ENCODE measurements at regions not wholly inside any gene's neighbourhood (a gene's known extent, or its start where the extent isn't known, plus 50 kb on each side); places are given as distances from the start of the nearest gene placed in this dataset.

DNA sequence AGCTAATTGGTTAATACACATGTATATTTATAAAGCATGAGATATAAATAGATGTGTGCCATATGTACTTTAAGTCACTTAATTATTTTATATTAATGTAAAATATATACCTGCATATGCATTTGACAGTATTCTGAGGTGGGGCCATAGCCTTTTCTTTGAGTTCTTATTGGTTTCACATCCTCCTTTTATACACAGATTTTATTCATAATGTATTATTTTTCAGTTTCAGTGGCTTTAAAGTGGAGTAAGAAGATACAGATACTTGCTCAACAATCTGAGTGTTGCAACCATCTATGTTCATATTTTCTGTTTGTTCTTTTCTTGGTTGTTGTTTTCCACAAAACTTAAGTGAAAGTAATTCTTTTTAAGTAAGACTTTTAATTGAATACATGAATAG is 436.5 kb downstream of the RND3 start:
- ATAC-seq: no peak
- TF ChIP-seq POU6F1 (CRISPR knock-in tag; IDR thresholded peaks at IDR 0.05; ENCODE audit: borderline replicate concordance, low read depth): no peak
- TF ChIP-seq, protein P1, sequence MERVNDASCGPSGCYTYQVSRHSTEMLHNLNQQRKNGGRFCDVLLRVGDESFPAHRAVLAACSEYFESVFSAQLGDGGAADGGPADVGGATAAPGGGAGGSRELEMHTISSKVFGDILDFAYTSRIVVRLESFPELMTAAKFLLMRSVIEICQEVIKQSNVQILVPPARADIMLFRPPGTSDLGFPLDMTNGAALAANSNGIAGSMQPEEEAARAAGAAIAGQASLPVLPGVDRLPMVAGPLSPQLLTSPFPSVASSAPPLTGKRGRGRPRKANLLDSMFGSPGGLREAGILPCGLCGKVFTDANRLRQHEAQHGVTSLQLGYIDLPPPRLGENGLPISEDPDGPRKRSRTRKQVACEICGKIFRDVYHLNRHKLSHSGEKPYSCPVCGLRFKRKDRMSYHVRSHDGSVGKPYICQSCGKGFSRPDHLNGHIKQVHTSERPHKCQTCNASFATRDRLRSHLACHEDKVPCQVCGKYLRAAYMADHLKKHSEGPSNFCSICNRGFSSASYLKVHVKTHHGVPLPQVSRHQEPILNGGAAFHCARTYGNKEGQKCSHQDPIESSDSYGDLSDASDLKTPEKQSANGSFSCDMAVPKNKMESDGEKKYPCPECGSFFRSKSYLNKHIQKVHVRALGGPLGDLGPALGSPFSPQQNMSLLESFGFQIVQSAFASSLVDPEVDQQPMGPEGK (CRISPR knock-in tag; IDR thresholded peaks at IDR 0.05; ENCODE audit: borderline replicate concordance): no peak
- no peak for TF ChIP-seq ZC3H10 (CRISPR knock-in tag; IDR thresholded peaks at IDR 0.05)
- no peak for TF ChIP-seq OSR1 (CRISPR knock-in tag; IDR thresholded peaks at IDR 0.05)
- TF ChIP-seq ZFP3 (CRISPR knock-in tag; IDR thresholded peaks at IDR 0.05): no peak
- TF ChIP-seq TSHZ2 (CRISPR knock-in tag; IDR thresholded peaks at IDR 0.05): no peak
- TF ChIP-seq ISL1 (CRISPR knock-in tag; IDR thresholded peaks at IDR 0.05): no peak
- TF ChIP-seq CREB5 (CRISPR knock-in tag; IDR thresholded peaks at IDR 0.05; ENCODE audit: low read depth): no peak
- TF ChIP-seq ZNF565 (CRISPR knock-in tag; conservative IDR thresholded peaks at IDR 0.05; ENCODE audit: low read depth): no peak
- TF ChIP-seq ESRRG (CRISPR knock-in tag; IDR thresholded peaks at IDR 0.05): no peak
- TF ChIP-seq ZNF70 (CRISPR knock-in tag; IDR thresholded peaks at IDR 0.05): no peak
- TF ChIP-seq GLIS3 (CRISPR knock-in tag; IDR thresholded peaks at IDR 0.05): no peak
- TF ChIP-seq PPARA (CRISPR knock-in tag; IDR thresholded peaks at IDR 0.05; ENCODE audit: borderline replicate concordance): no peak

DNA sequence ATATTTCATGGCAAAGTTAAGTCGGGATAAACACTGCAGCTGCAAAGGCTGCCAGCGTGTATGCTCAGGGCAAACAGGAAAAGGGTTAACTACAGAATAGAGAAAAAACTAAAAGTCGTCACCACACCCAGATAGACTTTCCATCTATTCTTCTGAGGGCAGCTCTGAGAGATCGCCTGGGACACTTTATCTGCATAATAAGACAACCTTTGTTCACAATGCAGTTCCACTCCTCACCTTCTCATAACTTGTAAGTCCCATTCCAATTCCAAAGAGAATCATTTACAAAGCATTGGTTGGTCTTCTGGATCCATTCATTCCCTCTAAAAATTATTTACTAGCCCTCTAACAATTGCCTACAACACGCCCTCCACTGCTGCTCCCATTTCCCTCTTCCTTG is 437.4 kb downstream of the RND3 start:
- no peak for TF ChIP-seq ESRRG (CRISPR knock-in tag; IDR thresholded peaks at IDR 0.05)
- ATAC-seq: no peak

DNA sequence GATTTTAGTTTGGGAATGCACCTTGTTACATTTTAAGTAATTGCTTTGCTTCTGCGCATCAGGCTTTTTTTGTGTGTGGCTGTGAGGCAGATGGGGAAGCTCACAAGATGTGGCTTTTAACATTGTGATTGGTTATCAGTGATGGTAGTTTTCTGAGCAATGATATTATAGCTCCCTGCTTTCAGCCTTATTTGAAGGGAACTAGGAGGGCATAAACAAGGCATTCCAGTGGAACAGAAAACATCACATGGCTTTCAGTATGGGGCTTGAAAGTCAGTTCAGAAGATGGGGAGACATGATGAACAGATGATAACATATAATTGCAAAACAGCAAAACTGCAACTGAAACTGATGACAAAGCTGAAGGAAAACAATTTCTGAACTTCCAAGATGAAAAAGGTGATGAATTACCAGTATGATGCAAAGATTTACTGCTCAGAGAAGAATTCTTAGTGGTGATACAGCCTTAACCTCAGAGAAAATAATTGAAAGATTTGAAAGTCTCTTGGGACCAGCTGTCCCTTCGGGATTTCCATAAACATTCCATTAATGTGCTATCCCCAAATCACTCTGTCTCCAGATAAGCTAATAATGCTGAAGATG is 439.7 kb downstream of the RND3 start:
- ATAC-seq: no peak
- TF ChIP-seq ISL1 (CRISPR knock-in tag; IDR thresholded peaks at IDR 0.05): peak; percentile 69
- no peak for TF ChIP-seq BACH2 (CRISPR knock-in tag; IDR thresholded peaks at IDR 0.05; ENCODE audit: borderline replicate concordance)

- no peak for ATAC-seq
- TF ChIP-seq, protein P2, sequence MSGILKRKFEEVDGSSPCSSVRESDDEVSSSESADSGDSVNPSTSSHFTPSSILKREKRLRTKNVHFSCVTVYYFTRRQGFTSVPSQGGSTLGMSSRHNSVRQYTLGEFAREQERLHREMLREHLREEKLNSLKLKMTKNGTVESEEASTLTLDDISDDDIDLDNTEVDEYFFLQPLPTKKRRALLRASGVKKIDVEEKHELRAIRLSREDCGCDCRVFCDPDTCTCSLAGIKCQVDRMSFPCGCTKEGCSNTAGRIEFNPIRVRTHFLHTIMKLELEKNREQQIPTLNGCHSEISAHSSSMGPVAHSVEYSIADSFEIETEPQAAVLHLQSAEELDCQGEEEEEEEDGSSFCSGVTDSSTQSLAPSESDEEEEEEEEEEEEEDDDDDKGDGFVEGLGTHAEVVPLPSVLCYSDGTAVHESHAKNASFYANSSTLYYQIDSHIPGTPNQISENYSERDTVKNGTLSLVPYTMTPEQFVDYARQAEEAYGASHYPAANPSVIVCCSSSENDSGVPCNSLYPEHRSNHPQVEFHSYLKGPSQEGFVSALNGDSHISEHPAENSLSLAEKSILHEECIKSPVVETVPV (CRISPR knock-in tag; IDR thresholded peaks at IDR 0.05): no peak
- TF ChIP-seq ZNF70 (CRISPR knock-in tag; IDR thresholded peaks at IDR 0.05) (no peak), ZC3H10 (CRISPR knock-in tag; IDR thresholded peaks at IDR 0.05) (no peak), ZFP3 (CRISPR knock-in tag; IDR thresholded peaks at IDR 0.05) (no peak), CREB5 (CRISPR knock-in tag; IDR thresholded peaks at IDR 0.05; ENCODE audit: low read depth) (no peak), RARB (CRISPR knock-in tag; IDR thresholded peaks at IDR 0.05) (no peak), POU6F1 (CRISPR knock-in tag; IDR thresholded peaks at IDR 0.05; ENCODE audit: borderline replicate concordance, low read depth) (no peak), ARNTL (CRISPR knock-in tag; IDR thresholded peaks at IDR 0.05; ENCODE audit: borderline replicate concordance, low read depth) (no peak), ZFP30 (CRISPR knock-in tag; IDR thresholded peaks at IDR 0.05) (no peak), TOX (CRISPR knock-in tag; IDR thresholded peaks at IDR 0.05; ENCODE audit: borderline replicate concordance) (no peak), ESRRG (CRISPR knock-in tag; IDR thresholded peaks at IDR 0.05) (no peak), GLIS3 (CRISPR knock-in tag; IDR thresholded peaks at IDR 0.05) (no peak), PPARA (CRISPR knock-in tag; IDR thresholded peaks at IDR 0.05; ENCODE audit: borderline replicate concordance) (no peak), CSDC2 (CRISPR knock-in tag; IDR thresholded peaks at IDR 0.05) (no peak), SNAI2 (CRISPR knock-in tag; IDR thresholded peaks at IDR 0.05) (no peak), BACH2 (CRISPR knock-in tag; IDR thresholded peaks at IDR 0.05; ENCODE audit: borderline replicate concordance) (no peak), ZNF565 (CRISPR knock-in tag; conservative IDR thresholded peaks at IDR 0.05; ENCODE audit: low read depth) (no peak)
- TF ChIP-seq, protein P1 (CRISPR knock-in tag; IDR thresholded peaks at IDR 0.05; ENCODE audit: borderline replicate concordance): no peak
Observed at GRCh38 chr2:150046810-150047209, 440.7 kb downstream of the RND3 start.

Measured in SK-N-SH treated with all-trans-retinoic acid at 6 μM for 48 hours (cell line).